HepG2 (cell line): ENCODE measurements at regions not wholly inside any gene's neighbourhood (a gene's known extent, or its start where the extent isn't known, plus 50 kb on each side); places are given as distances from the start of the nearest gene placed in this dataset.

Source experiments
- ATAC-seq: fragments of 200-7000 bp; cut with Tn5 transposase; 3 replicates; pipeline ENCODE4 v1.9.1; 2020; ENCODE audit warnings: mild to moderate bottlenecking, moderate library complexity
- BruUV-seq: library from RNA; stranded (reverse); fragments of 400-500 nt; replicated peaks from 2 replicates; lab custom pipeline; 2021; lab: Mats Ljungman, UMichigan
- CTCF ChIA-PET: fragments of 300-600 bp; formaldehyde crosslinking; extraction: SDS; loops from one replicate; lab custom pipeline; 2021; ENCODE audit warnings: low total read pairs, inconsistent platforms, low intra/inter-chr PET ratio; lab: Yijun Ruan, JAX
- POLR2A ChIA-PET: fragments of 350-600 bp; sonication (Branson Sonifier 250); formaldehyde crosslinking; loops from one replicate; lab custom pipeline; 2020; ENCODE audit warnings: antibody characterized with exemption, inconsistent platforms; lab: Yijun Ruan, JAX
- DNase-seq: peaks from one replicate; pipeline ENCODE4 v3.0.0-alpha.2; 2015; ENCODE audit warnings: low spot score
- FAIRE-seq: peaks from 3 replicates; lab custom pipeline; 2011; peaks lifted over from hg19 to GRCh38; lab: Jason Lieb, UNC
- H2AFZ ChIP-seq: one replicate; pipeline ENCODE4 v1.6.1; 2011; ENCODE audit warnings: low read length, inconsistent platforms
- H3K27ac ChIP-seq: fragments of 300-600 bp; 3 replicates; pipeline ENCODE4 v1.8.0; 2011; ENCODE audit warnings: mixed run types, mild to moderate bottlenecking, mixed read lengths, low read length, inconsistent platforms; ENCODE audit not compliant: insufficient read depth; ENCODE audit errors: extremely low read length
- H3K27me3 ChIP-seq, 2 experiments: fragments of 200-600 bp in 1 of 2; 2 replicates in 1 of 2; 3 replicates in 1 of 2; pipeline versions ENCODE4 v1.6.0 to v1.8.0; 2011; ENCODE audit warnings: low read length in 2 of 2, mild to moderate bottlenecking in 2 of 2, moderate library complexity in 2 of 2, inconsistent platforms in 1 of 2; ENCODE audit not compliant: insufficient read depth in 2 of 2, control insufficient read depth in 1 of 2
- H3K36me3 ChIP-seq, 2 experiments: fragments of 200-600 bp in 1 of 2; replicated peaks in 1 of 2; 2 replicates in 1 of 2; 3 replicates in 1 of 2; pipeline versions ENCODE4 v1.5.1 to v1.8.0; 2011; ENCODE audit warnings: low read length in 2 of 2, inconsistent platforms in 1 of 2; ENCODE audit not compliant: insufficient read depth in 2 of 2, control insufficient read depth in 1 of 2
- H3K4me1 ChIP-seq: 2 replicates; pipeline ENCODE4 v1.5.1; 2012; ENCODE audit warnings: low read length, inconsistent platforms; ENCODE audit not compliant: insufficient read depth
- H3K4me2 ChIP-seq: 2 replicates; pipeline ENCODE4 v1.6.0; 2011; ENCODE audit warnings: low read depth, low read length, inconsistent platforms
- H3K4me3 ChIP-seq, 3 experiments: fragments of 200-600 bp in 1 of 3; sonication (generic), shearing (Covaris generic) in 1 of 3; replicated peaks in 1 of 3; 2 replicates each; pipeline ENCODE4 v1.5.1; 2011 to 2016; ENCODE audit warnings: low read length in 3 of 3, inconsistent platforms in 2 of 3, low read depth in 2 of 3, mild to moderate bottlenecking in 2 of 3, control low read depth in 1 of 3, mixed read lengths in 1 of 3; ENCODE audit not compliant: insufficient read depth in 1 of 3
- H3K79me2 ChIP-seq: one replicate; pipeline ENCODE4 v1.6.1; 2011; ENCODE audit warnings: low read length, inconsistent platforms; ENCODE audit not compliant: insufficient read depth
- H3K9ac ChIP-seq: 2 replicates; pipeline ENCODE4 v1.6.0; 2011; ENCODE audit warnings: mild to moderate bottlenecking, low read depth, low read length, inconsistent platforms; ENCODE audit not compliant: insufficient read depth
- H3K9me3 ChIP-seq: 2 replicates; pipeline ENCODE4 v1.5.1; 2012; ENCODE audit warnings: mild to moderate bottlenecking, low read length
- H4K20me1 ChIP-seq: 2 replicates; pipeline ENCODE4 v1.6.0; 2011; ENCODE audit warnings: inconsistent platforms, mild to moderate bottlenecking, low read length, moderate library complexity; ENCODE audit not compliant: insufficient read depth
- CBFB ChIP-seq: sonication (generic); formaldehyde crosslinking; IDR thresholded peaks from 2 replicates; pipeline ENCODE4 v1.4.0; 2020; ENCODE audit warnings: missing genetic modification reagents
- KMT2B ChIP-seq: IDR thresholded peaks from 2 replicates; pipeline ENCODE4 v1.6.1; 2016; ENCODE audit warnings: missing genetic modification reagents, missing compliant biosample characterization
- MAF1 ChIP-seq: sonication (generic); formaldehyde crosslinking; IDR thresholded peaks from 2 replicates; pipeline ENCODE4 v1.5.0; 2020; ENCODE audit warnings: missing genetic modification reagents, borderline replicate concordance
- MEF2D ChIP-seq: sonication (generic); formaldehyde crosslinking; IDR thresholded peaks from 2 replicates; pipeline ENCODE4 v1.5.1; 2020; ENCODE audit warnings: mild to moderate bottlenecking, missing genetic modification reagents
- SYNCRIP ChIP-seq: fragments of 200-400 bp; formaldehyde crosslinking; IDR thresholded peaks from 2 replicates; pipeline ENCODE4 v1.6.1; 2018; ENCODE audit warnings: mild to moderate bottlenecking, low read depth, low read length; ENCODE audit not compliant: insufficient read depth
- YEATS2 ChIP-seq: sonication (generic); formaldehyde crosslinking; IDR thresholded peaks from 2 replicates; pipeline ENCODE4 v1.4.0; 2020; ENCODE audit warnings: missing genetic modification reagents, borderline replicate concordance
- ZNF251 ChIP-seq: sonication (generic); formaldehyde crosslinking; IDR thresholded peaks from 2 replicates; pipeline ENCODE4 v1.9.0; 2021; ENCODE audit warnings: mild to moderate bottlenecking, missing genetic modification reagents
- ZNF33B ChIP-seq: sonication (generic); formaldehyde crosslinking; IDR thresholded peaks from 2 replicates; pipeline ENCODE4 v1.5.1; 2020; ENCODE audit warnings: mild to moderate bottlenecking, missing genetic modification reagents
- ZNF44 ChIP-seq: sonication (generic); formaldehyde crosslinking; IDR thresholded peaks from 2 replicates; pipeline ENCODE4 v1.5.1; 2020; ENCODE audit warnings: mild to moderate bottlenecking, missing genetic modification reagents
- ZNF546 ChIP-seq: sonication (generic); formaldehyde crosslinking; conservative IDR thresholded peaks from 2 replicates; pipeline ENCODE4 v1.8.1; 2023; ENCODE audit warnings: mild to moderate bottlenecking, missing genetic modification reagents
- ZNF556 ChIP-seq: sonication (generic); formaldehyde crosslinking; IDR thresholded peaks from 2 replicates; pipeline ENCODE4 v1.4.0; 2020; ENCODE audit warnings: mild to moderate bottlenecking, missing genetic modification reagents, borderline replicate concordance
- ZNF605 ChIP-seq: sonication (generic); formaldehyde crosslinking; IDR thresholded peaks from 2 replicates; pipeline ENCODE4 v1.8.0; 2022; ENCODE audit warnings: mild to moderate bottlenecking, missing genetic modification reagents
- WGBS: methylation state at CpG from one replicate; pipeline ENCODE4 v1.1.6; 2017; ENCODE audit warnings: low lambda C conversion rate; 5-methylcytosine and 5-hydroxymethylcytosine counted together
- in situ Hi-C: cut with HindIII; loops from 2 replicates; pipeline ENCODE4 v1.10.0; 2017; ENCODE audit warnings: low pct_unique_long_range_greater_than_20kb; ENCODE audit not compliant: extremely low pct_ligation_motif_present
- intact Hi-C: fragments of 100-400 bp; cut with micrococcal nuclease; formaldehyde crosslinking; loops from one replicate; pipeline ENCODE4 v1.10.0; 2022; ENCODE audit not compliant: unreplicated experiment
- TF ChIP-seq, protein P1 (sequence below): sonication (generic); formaldehyde crosslinking; IDR thresholded peaks from 2 replicates; pipeline ENCODE4 v1.8.1; 2023; ENCODE audit warnings: mild to moderate bottlenecking, missing genetic modification reagents
- TF ChIP-seq, protein P2 (sequence below): sonication (generic); formaldehyde crosslinking; IDR thresholded peaks from 2 replicates; pipeline ENCODE4 v1.8.0; 2022; ENCODE audit warnings: missing genetic modification reagents, mild to moderate bottlenecking, moderate library complexity, borderline replicate concordance
- TF ChIP-seq, protein P3 (sequence below): sonication (generic); formaldehyde crosslinking; IDR thresholded peaks from 2 replicates; pipeline ENCODE4 v1.8.1; 2023; ENCODE audit warnings: missing genetic modification reagents, mild to moderate bottlenecking, borderline replicate concordance
- TF ChIP-seq, protein P4 (sequence below): sonication (generic); formaldehyde crosslinking; IDR thresholded peaks from 2 replicates; pipeline ENCODE4 v1.5.0; 2020; ENCODE audit warnings: missing genetic modification reagents
- TF ChIP-seq, protein P5 (sequence below): sonication (generic); formaldehyde crosslinking; IDR thresholded peaks from 2 replicates; pipeline ENCODE4 v1.9.0; 2021; ENCODE audit warnings: missing genetic modification reagents, mild to moderate bottlenecking, borderline replicate concordance

DNA sequence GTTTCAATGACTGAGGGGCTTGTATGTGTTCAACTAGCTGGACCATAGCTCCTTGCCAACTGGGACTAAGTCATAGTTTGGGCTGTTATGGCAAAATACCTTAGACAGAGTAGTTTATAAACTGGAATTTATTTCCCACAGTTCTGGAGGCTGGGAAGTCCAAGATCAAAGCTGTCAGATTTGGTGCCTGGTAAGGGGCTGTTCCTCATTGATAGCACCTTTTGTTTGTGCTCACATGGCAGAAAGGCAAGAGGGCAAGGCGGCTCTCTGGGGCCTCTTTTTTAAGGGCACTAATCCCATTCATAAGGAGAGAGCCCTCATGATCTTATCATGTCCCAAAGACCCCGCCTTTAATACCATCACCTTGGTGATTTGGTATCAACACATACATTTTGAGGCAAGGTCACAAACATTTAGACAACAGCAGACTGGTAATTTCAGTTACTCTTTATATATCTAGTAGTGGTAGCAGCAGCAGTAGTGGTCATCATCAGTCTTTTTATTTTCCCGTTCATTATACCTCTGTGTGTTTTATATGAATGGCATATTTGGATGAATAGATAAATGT, 477.0 kb downstream of the CCDC171 start (continued):
- TF ChIP-seq YEATS2 (CRISPR knock-in tag) (no peak), ZNF44 (CRISPR knock-in tag) (no peak), KMT2B (CRISPR knock-in tag) (no peak)

DNA sequence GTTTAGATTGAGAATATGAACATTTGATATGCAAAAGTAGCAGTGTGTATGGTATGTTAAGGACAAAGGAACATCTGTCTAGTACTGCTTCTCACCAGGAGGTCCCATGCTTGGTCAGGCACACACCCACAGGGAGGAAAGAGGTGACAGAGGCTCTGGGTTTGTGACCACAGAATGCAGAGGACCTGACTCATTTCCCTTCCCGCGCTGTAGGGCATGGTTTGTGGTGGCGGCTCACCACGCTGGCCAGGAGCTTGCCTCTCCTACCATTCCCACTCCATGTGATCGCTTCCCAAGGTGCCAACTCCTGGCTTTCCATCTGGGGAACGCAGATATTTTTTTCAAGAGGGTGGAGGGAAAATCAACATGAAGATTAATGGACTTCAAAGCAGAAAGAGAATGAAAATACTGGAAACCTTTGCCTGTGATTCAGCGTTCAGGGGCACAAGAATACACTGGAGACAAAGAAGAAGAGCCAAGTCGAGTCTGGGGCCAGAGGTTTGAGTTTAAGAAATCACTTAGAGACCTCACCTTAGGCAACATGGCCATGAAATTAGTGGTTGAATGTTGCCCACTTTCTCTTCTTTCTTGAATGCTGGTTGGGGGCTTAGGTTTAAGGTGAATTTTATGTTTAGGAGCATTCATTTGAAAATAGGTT, 477.8 kb downstream of the CCDC171 start:
- in situ Hi-C loops, result no loop called here
- intact Hi-C loops, result loop anchor here (10.0 kb wide), 1 partner anchor 156 kb away; no protein-coding TSS in a partner anchor
- no peaks in the 10 kb centered on the region for H4K20me1 ChIP-seq
- DNase-seq, result no peak
- H3K27ac ChIP-seq, result no peak overlapping the region
- H3K4me3 ChIP-seq, result no peak overlapping the region
- H3K27me3 ChIP-seq, result no peaks in the 10 kb centered on the region
- no peaks in the 10 kb centered on the region for H3K9me3 ChIP-seq
- no peak overlapping the region for H2AFZ ChIP-seq
- ATAC-seq, result no peak
- BruUV-seq, result no TSS peak
- H3K4me1 ChIP-seq, result no peaks in the 10 kb centered on the region
- H3K36me3 ChIP-seq, result no peaks in the 10 kb centered on the region
- ChIA-PET POLR2A (no interaction called here), CTCF (no interaction called here)
- FAIRE-seq, result no peak
- no peak overlapping the region for H3K9ac ChIP-seq
- 17% methylated on average over 8 of the region's 8 CpGs for WGBS
- H3K79me2 ChIP-seq, result no peaks in the 10 kb centered on the region
- H3K4me2 ChIP-seq, result no peak overlapping the region
- no peak for TF ChIP-seq MAF1 (CRISPR knock-in tag)
- TF ChIP-seq ZNF33B (CRISPR knock-in tag), result no peak
- TF ChIP-seq ZNF605 (CRISPR knock-in tag), result no peak
- TF ChIP-seq, protein P1, sequence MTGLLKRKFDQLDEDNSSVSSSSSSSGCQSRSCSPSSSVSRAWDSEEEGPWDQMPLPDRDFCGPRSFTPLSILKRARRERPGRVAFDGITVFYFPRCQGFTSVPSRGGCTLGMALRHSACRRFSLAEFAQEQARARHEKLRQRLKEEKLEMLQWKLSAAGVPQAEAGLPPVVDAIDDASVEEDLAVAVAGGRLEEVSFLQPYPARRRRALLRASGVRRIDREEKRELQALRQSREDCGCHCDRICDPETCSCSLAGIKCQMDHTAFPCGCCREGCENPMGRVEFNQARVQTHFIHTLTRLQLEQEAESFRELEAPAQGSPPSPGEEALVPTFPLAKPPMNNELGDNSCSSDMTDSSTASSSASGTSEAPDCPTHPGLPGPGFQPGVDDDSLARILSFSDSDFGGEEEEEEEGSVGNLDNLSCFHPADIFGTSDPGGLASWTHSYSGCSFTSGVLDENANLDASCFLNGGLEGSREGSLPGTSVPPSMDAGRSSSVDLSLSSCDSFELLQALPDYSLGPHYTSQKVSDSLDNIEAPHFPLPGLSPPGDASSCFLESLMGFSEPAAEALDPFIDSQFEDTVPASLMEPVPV (CRISPR knock-in tag), result no peak
- no peak for TF ChIP-seq ZNF546 (CRISPR knock-in tag)
- TF ChIP-seq, protein P2, sequence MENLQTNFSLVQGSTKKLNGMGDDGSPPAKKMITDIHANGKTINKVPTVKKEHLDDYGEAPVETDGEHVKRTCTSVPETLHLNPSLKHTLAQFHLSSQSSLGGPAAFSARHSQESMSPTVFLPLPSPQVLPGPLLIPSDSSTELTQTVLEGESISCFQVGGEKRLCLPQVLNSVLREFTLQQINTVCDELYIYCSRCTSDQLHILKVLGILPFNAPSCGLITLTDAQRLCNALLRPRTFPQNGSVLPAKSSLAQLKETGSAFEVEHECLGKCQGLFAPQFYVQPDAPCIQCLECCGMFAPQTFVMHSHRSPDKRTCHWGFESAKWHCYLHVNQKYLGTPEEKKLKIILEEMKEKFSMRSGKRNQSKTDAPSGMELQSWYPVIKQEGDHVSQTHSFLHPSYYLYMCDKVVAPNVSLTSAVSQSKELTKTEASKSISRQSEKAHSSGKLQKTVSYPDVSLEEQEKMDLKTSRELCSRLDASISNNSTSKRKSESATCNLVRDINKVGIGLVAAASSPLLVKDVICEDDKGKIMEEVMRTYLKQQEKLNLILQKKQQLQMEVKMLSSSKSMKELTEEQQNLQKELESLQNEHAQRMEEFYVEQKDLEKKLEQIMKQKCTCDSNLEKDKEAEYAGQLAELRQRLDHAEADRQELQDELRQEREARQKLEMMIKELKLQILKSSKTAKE (CRISPR knock-in tag), result no peak
- TF ChIP-seq SYNCRIP, result no peak
- TF ChIP-seq MEF2D (CRISPR knock-in tag), result no peak
- TF ChIP-seq ZNF251 (CRISPR knock-in tag), result no peak
- TF ChIP-seq, protein P3, sequence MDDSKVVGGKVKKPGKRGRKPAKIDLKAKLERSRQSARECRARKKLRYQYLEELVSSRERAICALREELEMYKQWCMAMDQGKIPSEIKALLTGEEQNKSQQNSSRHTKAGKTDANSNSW (CRISPR knock-in tag), result no peak
- TF ChIP-seq, protein P4, sequence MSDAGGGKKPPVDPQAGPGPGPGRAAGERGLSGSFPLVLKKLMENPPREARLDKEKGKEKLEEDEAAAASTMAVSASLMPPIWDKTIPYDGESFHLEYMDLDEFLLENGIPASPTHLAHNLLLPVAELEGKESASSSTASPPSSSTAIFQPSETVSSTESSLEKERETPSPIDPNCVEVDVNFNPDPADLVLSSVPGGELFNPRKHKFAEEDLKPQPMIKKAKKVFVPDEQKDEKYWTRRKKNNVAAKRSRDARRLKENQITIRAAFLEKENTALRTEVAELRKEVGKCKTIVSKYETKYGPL (CRISPR knock-in tag), result no peak
- no peak for TF ChIP-seq CBFB (CRISPR knock-in tag)
- no peak for TF ChIP-seq ZNF556
- TF ChIP-seq, protein P5, sequence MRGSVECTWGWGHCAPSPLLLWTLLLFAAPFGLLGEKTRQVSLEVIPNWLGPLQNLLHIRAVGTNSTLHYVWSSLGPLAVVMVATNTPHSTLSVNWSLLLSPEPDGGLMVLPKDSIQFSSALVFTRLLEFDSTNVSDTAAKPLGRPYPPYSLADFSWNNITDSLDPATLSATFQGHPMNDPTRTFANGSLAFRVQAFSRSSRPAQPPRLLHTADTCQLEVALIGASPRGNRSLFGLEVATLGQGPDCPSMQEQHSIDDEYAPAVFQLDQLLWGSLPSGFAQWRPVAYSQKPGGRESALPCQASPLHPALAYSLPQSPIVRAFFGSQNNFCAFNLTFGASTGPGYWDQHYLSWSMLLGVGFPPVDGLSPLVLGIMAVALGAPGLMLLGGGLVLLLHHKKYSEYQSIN (CRISPR knock-in tag), result no peak
